AG08396 (cell line): ENCODE measurements at regions not wholly inside any gene's neighbourhood (a gene's known extent, or its start where the extent isn't known, plus 50 kb on each side); places are given as distances from the start of the nearest gene placed in this dataset.
"Not testable (repeated sequence)": the region's sequence is repeated elsewhere in the genome, so short reads cannot be mapped to it uniquely, and the experiment has no call there.

ENCODE experiments used
- DNase-seq: peaks from one replicate; pipeline ENCODE4 v3.0.0; 2012; ENCODE audit warnings: low spot score, mixed read lengths

GRCh38 chr6:66264376-66264775 lies 557.4 kb upstream of the EYS start:
- no peak for DNase-seq

GRCh38 chr6:66258731-66259487 lies 551.9 kb upstream of the EYS start:
- not testable (repeated sequence) for DNase-seq

- DNase-seq, result no peak
Observed at GRCh38 chr6:66245231-66245630, 538.2 kb upstream of the EYS start.

DNA sequence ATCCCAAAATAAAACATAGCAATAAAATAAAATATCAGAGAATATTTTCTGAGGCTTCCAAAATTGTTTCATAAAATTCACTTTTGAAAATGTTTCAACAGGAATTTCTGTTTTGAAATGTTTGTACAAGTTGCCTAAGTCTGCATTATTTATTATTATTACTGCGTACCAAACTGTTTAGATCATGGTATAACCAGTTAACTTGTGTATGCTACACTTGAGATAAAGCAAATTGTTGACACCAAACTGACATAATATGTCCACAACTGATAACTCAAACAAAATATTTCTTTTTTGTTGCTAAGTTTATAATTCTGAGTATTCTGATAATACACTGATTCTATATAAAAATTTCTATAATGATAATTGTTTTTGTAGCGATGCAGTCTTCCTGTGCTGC lies 531.8 kb upstream of the EYS start:
- peak; percentile 4 for DNase-seq

- DNase-seq, result no peak
Observed at GRCh38 chr6:66232890-66233289, 525.9 kb upstream of the EYS start.

- no peak for DNase-seq
Observed at GRCh38 chr6:66230591-66230990, 523.6 kb upstream of the EYS start.

DNA sequence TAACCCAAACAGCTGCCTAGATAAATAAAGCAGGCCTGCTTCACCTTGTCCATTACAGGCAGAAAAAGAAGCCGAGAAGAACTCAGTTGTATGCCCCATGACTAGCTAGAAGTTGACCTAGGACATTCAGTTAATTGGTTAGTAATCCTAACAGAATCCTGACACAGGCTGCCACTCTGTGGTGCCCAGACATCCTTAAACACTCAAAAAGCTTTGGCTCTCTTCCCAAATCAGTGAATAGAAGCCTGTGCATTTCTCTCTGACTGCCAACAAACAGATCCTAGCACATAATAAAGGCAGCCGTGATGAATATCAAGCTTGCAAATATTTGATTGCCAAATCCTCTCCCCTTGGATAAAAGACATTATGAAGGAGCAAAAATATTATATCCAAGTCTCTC lies 519.1 kb upstream of the EYS start:
- peak; percentile 5 for DNase-seq

DNA sequence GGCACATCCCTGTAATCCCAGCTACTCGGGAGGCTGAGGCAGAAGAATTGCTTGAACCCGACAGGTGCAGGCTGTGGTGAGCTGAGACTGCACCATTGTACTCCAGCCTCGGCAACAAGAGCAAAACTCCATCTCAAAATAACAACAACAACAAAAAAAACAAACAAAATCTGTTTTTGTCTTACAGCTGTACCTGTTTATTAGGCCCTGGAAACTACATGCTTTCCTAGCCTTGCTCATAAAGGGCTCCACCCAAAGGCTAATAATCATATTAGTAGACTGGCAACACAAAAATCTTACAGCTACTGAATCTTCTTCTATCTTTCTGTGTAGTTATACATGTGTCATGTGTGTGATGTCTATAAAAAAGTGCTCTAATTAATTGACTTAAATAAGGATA lies 503.9 kb upstream of the EYS start:
- no peak for DNase-seq

- no peak for DNase-seq
Observed at GRCh38 chr6:66200390-66200789, 493.4 kb upstream of the EYS start.

DNA sequence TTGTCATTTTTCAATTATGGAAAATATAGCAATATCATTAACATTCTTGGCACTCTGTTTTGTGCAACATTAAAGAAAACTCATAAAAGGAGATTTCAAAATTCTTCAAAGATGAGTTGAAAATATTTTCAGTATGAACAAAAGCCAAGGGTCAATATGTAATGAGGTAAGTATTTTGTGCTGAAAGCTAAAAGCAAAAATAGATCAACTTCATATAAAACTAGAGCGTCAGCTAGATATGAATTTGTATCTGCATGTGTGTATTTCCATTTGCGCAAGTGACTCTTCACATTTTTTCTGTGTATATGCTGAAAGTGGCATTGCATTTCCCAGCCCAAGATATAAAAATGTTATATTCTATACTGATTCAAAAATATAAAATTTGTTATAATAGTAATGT lies 492.1 kb upstream of the EYS start:
- DNase-seq, result no peak

DNA sequence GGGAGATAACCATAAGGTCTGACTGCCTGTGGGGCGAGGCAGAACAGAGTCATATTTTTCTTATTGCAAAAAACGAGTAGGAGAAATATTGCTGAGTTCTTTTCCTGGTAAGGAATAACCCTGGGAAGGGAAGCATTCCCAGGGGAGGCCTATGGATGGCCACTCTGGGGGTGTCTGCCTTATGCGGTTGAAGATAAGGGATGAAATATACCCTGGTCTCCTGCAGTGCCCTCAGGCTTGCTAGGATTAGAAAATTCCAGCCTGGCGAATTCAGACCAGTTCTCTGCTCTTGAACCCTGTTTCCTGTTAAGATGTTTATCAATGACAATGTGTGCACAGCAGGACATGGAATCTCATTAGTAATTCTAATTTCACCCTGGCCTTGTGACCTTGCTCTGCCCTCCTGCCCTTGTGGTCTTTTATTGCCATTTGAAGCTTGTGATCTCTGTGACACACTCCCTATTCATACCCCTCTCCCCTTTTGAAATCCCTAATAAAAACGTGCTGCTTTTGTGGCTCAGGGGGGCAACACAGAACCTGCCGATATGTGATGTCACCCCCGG lies 491.1 kb upstream of the EYS start:
- DNase-seq, result no peak

DNA sequence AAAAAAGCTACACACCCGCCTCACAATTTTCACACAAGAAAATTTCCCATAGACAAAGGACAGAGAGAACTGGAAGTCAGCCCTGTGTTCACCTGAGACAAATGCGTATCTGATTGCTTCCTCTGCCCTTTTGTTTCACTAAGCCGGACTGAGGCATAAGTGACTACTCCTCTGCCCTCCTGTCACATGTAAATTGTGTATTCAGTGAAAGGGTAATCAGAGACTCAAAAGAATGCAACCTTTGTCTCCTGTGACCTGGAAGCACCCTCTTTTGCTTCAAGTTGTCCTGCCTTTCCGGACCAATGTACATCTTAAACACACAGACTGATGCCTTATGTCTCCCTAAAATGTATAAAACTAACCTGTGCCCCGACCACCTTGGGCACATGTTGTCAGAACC lies 483.8 kb upstream of the EYS start:
- no peak for DNase-seq

DNA sequence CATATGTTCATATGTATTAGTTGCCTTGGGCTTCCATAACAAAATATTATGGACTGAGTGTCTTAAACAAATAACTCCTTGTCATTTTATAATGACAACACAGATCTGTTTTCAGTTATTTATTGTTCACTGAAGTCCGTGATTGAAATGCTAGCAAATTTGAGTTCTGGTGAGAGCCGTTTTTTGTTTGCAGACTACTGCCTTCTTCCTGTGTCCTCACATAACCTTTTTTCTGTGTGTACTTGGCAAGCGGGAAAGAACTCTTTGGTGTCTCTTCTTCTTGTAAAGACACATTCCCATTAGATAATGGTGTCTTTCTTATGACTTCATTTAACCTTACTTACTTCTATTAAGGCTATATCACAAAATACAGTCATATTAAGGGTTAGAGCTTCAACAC lies 482.9 kb upstream of the EYS start:
- no peak for DNase-seq

GRCh38 chr6:66186756-66187155 lies 479.7 kb upstream of the EYS start:
- DNase-seq, result no peak

DNA sequence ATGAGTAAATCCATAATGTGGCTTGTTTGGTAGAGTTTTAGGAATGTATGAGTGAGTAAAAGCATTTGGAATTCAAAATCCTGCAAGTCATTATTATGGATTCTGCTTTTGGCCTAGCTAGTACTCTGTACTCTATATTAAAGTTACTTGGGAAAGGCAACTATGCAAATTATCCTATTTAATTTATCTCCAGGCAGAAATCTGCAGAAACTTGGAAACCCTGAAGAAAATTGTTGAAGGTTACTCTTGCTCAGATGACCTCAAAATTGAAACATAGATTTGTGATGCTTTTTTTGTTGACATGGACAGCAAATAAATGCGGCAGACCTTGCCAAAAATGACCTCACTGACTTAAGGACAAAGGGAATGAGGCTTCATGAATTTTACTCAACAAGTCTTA lies 477.1 kb upstream of the EYS start:
- peak; percentile 12 for DNase-seq

DNA sequence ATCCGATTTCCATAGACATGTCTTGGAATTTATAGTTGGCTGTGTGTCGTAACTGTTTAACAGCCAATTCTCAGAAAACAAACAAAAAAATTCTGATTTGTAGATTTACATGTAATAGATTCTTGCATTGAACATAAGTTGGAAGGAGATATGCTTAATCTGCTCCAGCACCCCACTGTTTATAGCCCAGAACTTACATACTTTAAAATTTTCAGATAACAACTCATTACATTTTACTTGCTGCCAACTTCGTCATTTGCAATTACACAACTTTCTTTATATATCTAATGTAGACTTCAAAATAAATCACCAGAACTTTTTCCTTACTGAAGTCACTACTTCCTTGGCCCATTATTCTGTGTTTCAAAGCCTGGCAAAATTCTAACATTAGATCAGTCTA lies 472.3 kb upstream of the EYS start:
- no peak for DNase-seq

- DNase-seq, result no peak
Observed at GRCh38 chr6:66173587-66173986, 466.6 kb upstream of the EYS start.

DNA sequence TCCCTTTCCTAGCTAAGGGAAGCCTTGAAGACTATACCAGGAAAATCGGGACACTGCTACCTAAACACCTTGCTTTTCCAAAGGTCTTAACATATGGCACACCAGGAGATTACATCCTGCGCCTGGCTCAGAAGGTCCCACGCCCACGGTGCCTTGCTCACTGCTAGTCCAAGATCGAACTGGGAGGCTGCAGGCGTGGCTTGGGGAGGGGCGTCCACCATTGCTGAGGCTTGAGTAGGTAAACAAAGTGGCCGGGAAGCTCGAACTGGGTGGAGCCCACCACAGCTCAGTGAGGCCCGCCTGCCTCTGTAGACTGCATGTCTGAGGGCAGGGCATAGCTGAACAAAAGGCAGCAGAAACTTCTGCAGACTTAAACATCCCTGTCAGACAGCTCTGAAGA lies 459.7 kb upstream of the EYS start:
- not testable (repeated sequence) for DNase-seq

GRCh38 chr6:66161546-66162108 lies 454.6 kb upstream of the EYS start:
- DNase-seq, result no peak

GRCh38 chr6:66159937-66160336 lies 452.9 kb upstream of the EYS start:
- DNase-seq, result no peak

GRCh38 chr6:66153247-66153646 lies 446.2 kb upstream of the EYS start:
- DNase-seq, result no peak

DNA sequence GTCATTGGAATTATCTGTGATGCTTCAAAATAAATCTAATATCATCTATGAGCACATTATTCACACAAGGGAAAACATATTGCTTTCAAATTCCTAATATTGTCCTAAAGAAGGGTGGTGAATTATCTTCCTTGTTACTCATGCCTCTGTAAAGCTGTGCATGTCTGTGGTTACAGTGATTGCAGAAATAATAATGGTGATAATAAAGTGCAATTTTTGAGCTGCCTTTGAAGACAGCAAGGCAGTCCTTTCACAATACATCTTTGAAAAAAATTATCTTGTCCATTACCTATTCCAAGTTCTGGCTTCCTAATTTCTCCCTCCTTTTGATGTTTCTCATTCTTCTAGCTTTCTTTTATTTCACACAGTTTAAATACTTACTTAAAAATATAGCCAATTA lies 442.1 kb upstream of the EYS start:
- DNase-seq, result no peak

GRCh38 chr6:66145867-66146266 lies 438.8 kb upstream of the EYS start:
- DNase-seq, result no peak

DNA sequence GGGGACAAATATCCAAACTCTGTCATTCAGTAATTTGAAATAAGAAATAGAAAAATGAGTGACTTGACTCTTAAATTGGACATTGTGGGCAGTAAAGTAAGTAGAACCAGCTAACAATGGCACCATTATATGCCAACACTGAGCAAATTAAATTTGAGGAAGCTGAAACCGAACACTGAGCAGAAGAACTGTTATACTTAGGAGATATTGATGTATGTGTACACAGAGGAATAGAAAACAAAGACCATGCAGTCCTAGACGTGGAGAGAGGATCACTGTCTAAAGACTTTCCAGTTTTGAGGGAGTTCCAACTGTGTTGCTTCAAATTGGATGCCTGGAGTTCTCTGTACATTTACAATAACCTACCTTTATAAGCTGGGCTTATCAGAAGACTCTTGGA lies 427.0 kb upstream of the EYS start:
- no peak for DNase-seq
